ENCODE measurements at regions not wholly inside any gene's neighbourhood (a gene's known extent, or its start where the extent isn't known, plus 50 kb on each side); places are given as distances from the start of the nearest gene placed in this dataset.

DNA sequence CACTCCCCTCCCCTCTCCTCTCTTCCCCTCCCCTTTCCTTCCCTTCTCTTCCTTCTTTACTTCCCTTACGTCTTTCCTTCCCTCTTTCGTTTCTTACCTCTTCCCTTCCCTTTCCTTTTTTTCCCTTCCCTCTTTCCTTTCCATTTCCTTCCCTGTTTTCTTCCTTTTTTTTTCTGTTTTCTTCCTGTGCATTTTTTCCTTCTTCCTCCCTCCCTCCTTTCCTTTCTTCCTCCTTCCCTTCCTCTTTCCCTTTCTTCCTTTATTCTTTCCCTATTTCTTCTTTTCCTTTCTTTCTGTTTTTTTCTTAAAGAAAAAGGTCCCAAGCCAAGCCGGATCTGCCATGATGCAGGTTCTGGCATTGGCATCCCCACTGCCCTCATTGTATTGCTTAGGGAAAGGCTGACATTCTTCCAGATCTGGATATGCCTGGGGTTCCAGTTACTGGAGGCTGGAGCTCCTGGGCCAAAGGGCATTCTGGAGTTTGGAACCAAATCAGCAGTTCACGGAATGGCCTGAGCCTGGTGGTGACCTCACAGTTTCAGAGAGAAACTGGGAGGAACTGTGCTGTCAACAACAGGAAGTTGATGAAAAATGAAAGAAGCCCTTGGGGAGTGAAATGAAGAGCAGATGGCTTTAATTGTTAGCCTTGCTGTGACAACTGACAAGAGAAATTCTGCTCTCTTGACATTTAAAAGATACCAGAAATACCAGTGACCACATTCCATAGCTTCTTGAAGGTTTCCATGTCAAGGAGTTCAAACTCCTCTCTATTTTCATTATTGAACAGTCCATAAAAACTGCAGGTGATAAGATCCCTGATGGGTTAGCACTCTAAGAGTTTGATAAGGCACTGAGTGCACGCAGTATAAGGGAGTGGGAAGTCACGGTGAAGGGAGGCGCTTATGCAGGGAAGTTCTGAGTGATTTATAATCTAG is 622.1 kb downstream of the SPRY1 start:
- no peaks in the 10 kb centered on the region for H3K9me3 ChIP-seq
- DNase-seq = no peak
- peak overlapping the region; percentile 46 to 79 (median 78) for H3K27ac ChIP-seq
- peak overlapping the region in 1 of 4 donors; percentile 34 for H3K4me3 ChIP-seq
- peaks cover 0 to 33% (median 7%) of the 10 kb centered on the region in 3 donors for H3K4me1 ChIP-seq
- 43 to 70% methylated on average over 5 to 7 of the region's 7 CpGs for WGBS, 2 donors
- intact Hi-C loops (cut with DNase I) = no loop called here
- TF ChIP-seq POLR2A (IDR thresholded peaks at IDR 0.05) = no peak
- TF ChIP-seq, protein P1, sequence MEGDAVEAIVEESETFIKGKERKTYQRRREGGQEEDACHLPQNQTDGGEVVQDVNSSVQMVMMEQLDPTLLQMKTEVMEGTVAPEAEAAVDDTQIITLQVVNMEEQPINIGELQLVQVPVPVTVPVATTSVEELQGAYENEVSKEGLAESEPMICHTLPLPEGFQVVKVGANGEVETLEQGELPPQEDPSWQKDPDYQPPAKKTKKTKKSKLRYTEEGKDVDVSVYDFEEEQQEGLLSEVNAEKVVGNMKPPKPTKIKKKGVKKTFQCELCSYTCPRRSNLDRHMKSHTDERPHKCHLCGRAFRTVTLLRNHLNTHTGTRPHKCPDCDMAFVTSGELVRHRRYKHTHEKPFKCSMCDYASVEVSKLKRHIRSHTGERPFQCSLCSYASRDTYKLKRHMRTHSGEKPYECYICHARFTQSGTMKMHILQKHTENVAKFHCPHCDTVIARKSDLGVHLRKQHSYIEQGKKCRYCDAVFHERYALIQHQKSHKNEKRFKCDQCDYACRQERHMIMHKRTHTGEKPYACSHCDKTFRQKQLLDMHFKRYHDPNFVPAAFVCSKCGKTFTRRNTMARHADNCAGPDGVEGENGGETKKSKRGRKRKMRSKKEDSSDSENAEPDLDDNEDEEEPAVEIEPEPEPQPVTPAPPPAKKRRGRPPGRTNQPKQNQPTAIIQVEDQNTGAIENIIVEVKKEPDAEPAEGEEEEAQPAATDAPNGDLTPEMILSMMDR (IDR thresholded peaks at IDR 0.05) = peak in 1 of 6 experiments; percentile 13
- no peaks in the 10 kb centered on the region for H3K27me3 ChIP-seq
- H3K36me3 ChIP-seq = no peaks in the 10 kb centered on the region

DNA sequence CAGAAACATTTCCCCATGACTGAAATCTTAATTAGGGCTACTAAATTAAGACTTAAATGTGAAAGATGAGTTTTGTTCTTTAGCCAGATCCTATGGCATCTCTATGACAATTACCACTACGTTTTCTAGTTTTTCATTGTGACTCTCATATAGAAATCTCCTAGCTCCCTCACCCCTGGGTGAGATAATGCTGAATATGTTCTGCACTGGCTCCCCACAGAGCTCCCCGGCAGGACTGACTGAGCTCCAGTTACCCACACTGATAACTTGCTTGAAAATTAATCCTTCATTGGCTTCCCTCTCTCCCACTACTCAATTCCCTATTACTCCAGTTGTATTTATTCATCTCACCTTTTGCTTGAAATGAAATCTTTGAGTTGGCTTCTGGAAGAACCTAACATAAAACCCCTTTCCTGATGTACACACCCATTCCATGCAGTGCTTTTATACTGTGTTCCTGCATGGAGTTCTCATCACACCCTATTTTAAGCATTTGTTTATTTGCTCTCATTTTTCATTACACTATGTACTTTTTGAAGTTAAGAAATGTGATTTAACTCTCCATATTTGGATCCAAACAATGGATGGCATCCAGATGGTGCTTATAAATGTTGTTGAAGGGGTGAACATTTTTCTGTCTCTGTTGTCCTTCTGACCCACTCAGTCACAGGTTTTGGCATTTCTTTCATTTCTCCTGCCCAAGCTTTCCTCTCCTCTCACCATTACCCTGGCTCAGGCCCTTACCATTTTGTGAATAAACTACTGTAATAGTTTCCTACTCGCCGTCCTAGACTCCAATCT is 623.4 kb downstream of the SPRY1 start:
- no peak for DNase-seq
- peak overlapping the region in 1 of 4 donors; percentile 34 for H3K4me3 ChIP-seq
- no peaks in the 10 kb centered on the region for H3K36me3 ChIP-seq
- TF ChIP-seq, protein P1 (IDR thresholded peaks at IDR 0.05) = no peak
- TF ChIP-seq POLR2A (IDR thresholded peaks at IDR 0.05) = peak in 1 of 4 donors; percentile 38
- no peaks in the 10 kb centered on the region for H3K9me3 ChIP-seq
- no peaks in the 10 kb centered on the region for H3K27me3 ChIP-seq
- H3K4me1 ChIP-seq = peaks cover 0 to 33% (median 7%) of the 10 kb centered on the region in 3 donors
- peak overlapping the region; percentile 18 to 79 (median 78) for H3K27ac ChIP-seq
- intact Hi-C loops (cut with DNase I) = no loop called here
- 64 to 83% methylated on average over 4 of the region's 4 CpGs for WGBS, 2 donors

DNA sequence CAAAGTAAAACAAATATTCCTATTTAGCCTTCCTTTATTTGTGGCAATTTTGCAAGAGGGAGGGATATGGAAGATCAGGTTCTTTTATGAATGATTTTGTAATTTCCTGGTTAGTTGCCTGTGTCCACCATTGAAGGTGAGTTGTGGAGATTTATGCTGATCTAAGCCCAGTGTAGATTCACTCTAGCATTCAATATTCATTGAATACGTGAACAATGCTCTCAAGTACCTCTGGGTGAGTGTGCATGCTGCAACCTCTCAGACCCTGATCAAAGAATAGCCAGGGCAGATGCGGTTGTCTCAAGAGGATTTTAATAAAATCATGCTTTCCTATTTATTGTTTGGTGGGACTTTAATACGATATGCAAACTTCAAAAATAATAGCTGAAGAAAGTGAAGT is 628.4 kb downstream of the SPRY1 start:
- no peak for DNase-seq
- Histone ChIP-seq H3K4me3 (no peak overlapping the region), H3K9me3 (no peaks in the 10 kb centered on the region), H3K36me3 (no peaks in the 10 kb centered on the region), H3K27ac (no peak overlapping the region), H3K27me3 (no peaks in the 10 kb centered on the region), H3K4me1 (peaks cover 0 to 28% (median 3%) of the 10 kb centered on the region in 3 donors)
- WGBS, 2 donors = 87% methylated on average over 3 of the region's 3 CpGs
- intact Hi-C loops (cut with DNase I) = no loop called here
- no peak for TF ChIP-seq POLR2A (IDR thresholded peaks at IDR 0.05)
- TF ChIP-seq, protein P1 (IDR thresholded peaks at IDR 0.05) = no peak

DNA sequence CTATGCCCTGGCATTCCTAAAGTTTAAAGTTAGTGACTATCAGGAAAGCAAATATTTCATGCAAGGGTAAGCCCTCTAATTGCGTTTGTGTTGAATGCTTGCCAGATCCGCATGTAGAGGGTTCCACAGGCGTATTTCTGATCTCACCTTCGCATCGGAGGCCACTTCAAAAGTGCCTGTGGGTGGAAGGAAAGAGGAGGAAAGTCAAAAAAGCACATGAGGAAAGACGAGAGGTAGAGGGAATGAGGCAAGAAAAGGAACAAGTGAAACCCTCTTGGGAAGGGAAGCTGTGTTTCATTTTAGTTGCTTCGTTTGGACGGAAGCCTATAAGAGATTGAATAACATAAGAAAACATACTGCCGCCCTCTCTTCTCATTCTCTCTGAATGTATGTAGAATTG is 628.8 kb downstream of the SPRY1 start:
- Histone ChIP-seq H3K27me3 (no peaks in the 10 kb centered on the region), H3K27ac (no peak overlapping the region), H3K4me1 (peaks cover 0 to 28% (median 6%) of the 10 kb centered on the region in 3 donors), H3K36me3 (no peaks in the 10 kb centered on the region), H3K4me3 (peak overlapping the region in 1 of 4 donors; percentile 26), H3K9me3 (no peaks in the 10 kb centered on the region)
- no peak for DNase-seq
- WGBS, 2 donors = 80 to 86% methylated on average over 9 of the region's 9 CpGs
- intact Hi-C loops (cut with DNase I) = no loop called here
- TF ChIP-seq, protein P1 (IDR thresholded peaks at IDR 0.05) = no peak
- no peak for TF ChIP-seq POLR2A (IDR thresholded peaks at IDR 0.05)

Data from esophagus squamous epithelium (tissue), 5 donors.